ENCODE measurements at regions not wholly inside any gene's neighbourhood (a gene's known extent, or its start where the extent isn't known, plus 50 kb on each side); places are given as distances from the start of the nearest gene placed in this dataset.

GRCh38 chr2:236317938-236318396 is 53.8 kb upstream of the ASB18 start:
- DNase-seq: peak; percentile 57

GRCh38 chr2:236318401-236318800 is 54.2 kb upstream of the ASB18 start:
- no peak for DNase-seq

GRCh38 chr2:236319036-236319435 is 54.8 kb upstream of the ASB18 start:
- peak; percentile 22 for DNase-seq

GRCh38 chr2:236321415-236321814 is 57.2 kb upstream of the ASB18 start:
- no peak for DNase-seq

GRCh38 chr2:236333417-236334121 is 69.4 kb upstream of the ASB18 start:
- no peak for DNase-seq

GRCh38 chr2:236334122-236334876 is 70.1 kb upstream of the ASB18 start:
- DNase-seq: no peak

GRCh38 chr2:236335696-236336574 is 71.7 kb upstream of the ASB18 start:
- DNase-seq: no peak

GRCh38 chr2:236336575-236337464 is 72.6 kb upstream of the ASB18 start:
- DNase-seq: no peak

GRCh38 chr2:236337465-236338325 is 73.5 kb upstream of the ASB18 start:
- DNase-seq: no peak

- DNase-seq: no peak
Observed at GRCh38 chr2:236338495-236339184, 74.4 kb upstream of the ASB18 start.

- DNase-seq: no peak
Observed at GRCh38 chr2:236340251-236340650, 76.0 kb upstream of the ASB18 start.

- DNase-seq: no peak
Observed at GRCh38 chr2:236341067-236341466, 76.9 kb upstream of the ASB18 start.

- DNase-seq: no peak
Observed at GRCh38 chr2:236341721-236342120, 77.5 kb upstream of the ASB18 start.

GRCh38 chr2:236342507-236342906 is 78.3 kb upstream of the ASB18 start:
- no peak for DNase-seq

- no peak for DNase-seq
Observed at GRCh38 chr2:236342951-236343350, 78.7 kb upstream of the ASB18 start.

GRCh38 chr2:236343400-236344161 is 79.4 kb upstream of the ASB18 start:
- peak; percentile 57 for DNase-seq

GRCh38 chr2:236344446-236344845 is 80.2 kb upstream of the ASB18 start:
- no peak for DNase-seq

- no peak for DNase-seq
Observed at GRCh38 chr2:236345081-236345714, 81.0 kb upstream of the ASB18 start.

- DNase-seq: no peak
Observed at GRCh38 chr2:236346366-236346765, 82.2 kb upstream of the ASB18 start.
